Kidney (tissue), 13 donors: ENCODE measurements at regions not wholly inside any gene's neighbourhood (a gene's known extent, or its start where the extent isn't known, plus 50 kb on each side); places are given as distances from the start of the nearest gene placed in this dataset.

Experiments used
- DNase-seq, 5 donors: peaks; one replicate each; pipeline ENCODE4 v3.0.0-alpha.2; 2013 to 2020
- FAIRE-seq: peaks from 2 replicates; lab custom pipeline; 2012; peaks lifted over from hg19 to GRCh38; lab: Jason Lieb, UNC
- H3K27ac ChIP-seq, 2 donors: one replicate each; pipeline ENCODE4 v1.7.0; 2013; ENCODE audit warnings: low read depth in 2 of 2, low read length in 2 of 2, inconsistent platforms in 1 of 2
- H3K27me3 ChIP-seq: one replicate; pipeline ENCODE4 v1.7.1; 2013; ENCODE audit warnings: low read length, inconsistent platforms; ENCODE audit not compliant: control insufficient read depth, insufficient read depth
- H3K36me3 ChIP-seq, 3 donors: one replicate each; pipeline versions ENCODE4 v1.7.0 to v1.7.1; 2013; ENCODE audit warnings: low read length in 3 of 3, control low read depth in 1 of 3, inconsistent platforms in 1 of 3; ENCODE audit not compliant: insufficient read depth in 3 of 3, control insufficient read depth in 2 of 3
- H3K4me1 ChIP-seq, 3 donors: one replicate each; pipeline versions ENCODE4 v1.7.0 to v1.7.1; 2013; ENCODE audit warnings: low read length in 3 of 3, inconsistent platforms in 1 of 3, low read depth in 1 of 3; ENCODE audit not compliant: control insufficient read depth in 2 of 3, insufficient read depth in 2 of 3
- H3K4me3 ChIP-seq, 3 donors: one replicate each; pipeline versions ENCODE4 v1.7.0 to v1.8.1; 2013; ENCODE audit warnings: low read length in 3 of 3, control low read depth in 1 of 3, inconsistent platforms in 1 of 3
- H3K9ac ChIP-seq, 3 donors: one replicate each; pipeline versions ENCODE4 v1.7.0 to v1.7.1; 2013; ENCODE audit warnings: low read length in 3 of 3, control low read depth in 1 of 3, inconsistent platforms in 1 of 3
- H3K9me3 ChIP-seq, 3 donors: one replicate each; pipeline versions ENCODE4 v1.7.0 to v1.7.1; 2013; ENCODE audit warnings: low read length in 3 of 3, control low read depth in 1 of 3, inconsistent platforms in 1 of 3; ENCODE audit not compliant: control insufficient read depth in 2 of 3, insufficient read depth in 1 of 3
- CTCF ChIP-seq: IDR thresholded peaks from 3 replicates; pipeline ENCODE4 v1.5.1; 2012; ENCODE audit warnings: mild to moderate bottlenecking, moderate library complexity, borderline replicate concordance; ENCODE audit not compliant: insufficient read depth; ENCODE audit errors: extremely low read depth
- intact Hi-C: fragments of 100-400 bp; cut with DNase I; formaldehyde crosslinking; loops from one replicate; pipeline ENCODE4 v1.11.1; 2022
- donor health status: control.
- donor health status: control.
- donor health status: control.
- donor health status: control.
- donor health status: control.
- donor health status: DM: yes; HTN: yes; CAD: no.
- donor health status: Normal renal cell carcinoma (clear cell type).

- Histone ChIP-seq H3K4me3 (no peak overlapping the region), H3K27me3 (no peaks in the 10 kb centered on the region), H3K27ac (no peak overlapping the region), H3K4me1 (no peaks in the 10 kb centered on the region), H3K9ac (no peak overlapping the region), H3K36me3 (no peaks in the 10 kb centered on the region), H3K9me3 (no peaks in the 10 kb centered on the region)
- intact Hi-C loops = no loop called here
- TF ChIP-seq CTCF = no peak
- no peak for DNase-seq
- FAIRE-seq = no peak
These were observed 762.1 kb upstream of the ARGLU1 start for GRCh38 chr13:107329991-107330390.

GRCh38 chr13:107324416-107325204 lies 756.7 kb upstream of the ARGLU1 start:
- Histone ChIP-seq H3K27ac (no peak overlapping the region), H3K9ac (no peak overlapping the region), H3K4me3 (no peak overlapping the region), H3K36me3 (no peaks in the 10 kb centered on the region), H3K9me3 (no peaks in the 10 kb centered on the region), H3K4me1 (no peaks in the 10 kb centered on the region), H3K27me3 (no peaks in the 10 kb centered on the region)
- DNase-seq (no peak), FAIRE-seq (no peak)
- intact Hi-C loops = no loop called here
- no peak for TF ChIP-seq CTCF

- no peak overlapping the region for H3K4me3 ChIP-seq
- intact Hi-C loops = no loop called here
- TF ChIP-seq CTCF = no peak
- no peaks in the 10 kb centered on the region for H3K36me3 ChIP-seq
- no peaks in the 10 kb centered on the region for H3K4me1 ChIP-seq
- no peak overlapping the region for H3K27ac ChIP-seq
- no peaks in the 10 kb centered on the region for H3K27me3 ChIP-seq
- DNase-seq (no peak), FAIRE-seq (no peak)
- no peaks in the 10 kb centered on the region for H3K9me3 ChIP-seq
- no peak overlapping the region for H3K9ac ChIP-seq
These were observed 754.3 kb upstream of the ARGLU1 start for GRCh38 chr13:107322228-107322627.
